A549 (cell line): ENCODE measurements at regions not wholly inside any gene's neighbourhood (a gene's known extent, or its start where the extent isn't known, plus 50 kb on each side); places are given as distances from the start of the nearest gene placed in this dataset.

Source experiments
- ATAC-seq, 2 experiments: fragments of 200-7000 bp in 1 of 2; fragments of >200 bp in 1 of 2; cut with Nextera tagmentation in 1 of 2; cut with Tn5 transposase in 1 of 2; 3 replicates each; pipeline versions ENCODE4 v1.8.0 to v1.9.1; 2018 to 2020; ENCODE audit warnings: mild to moderate bottlenecking in 1 of 2, moderate library complexity in 1 of 2
- CTCF ChIA-PET: fragments of 300-600 bp; sonication (Branson Sonifier 250); formaldehyde crosslinking; extraction: SDS; loops from one replicate; lab custom pipeline; 2021; ENCODE audit warnings: antibody characterized with exemption, inconsistent platforms; lab: Yijun Ruan, JAX
- POLR2A ChIA-PET: fragments of 350-600 bp; formaldehyde crosslinking; extraction: SDS; loops from one replicate; lab custom pipeline; 2021; ENCODE audit warnings: antibody characterized with exemption, inconsistent platforms; lab: Yijun Ruan, JAX
- DNase-seq, 2 experiments: peaks; one replicate each; pipeline versions ENCODE4 v3.0.0 to v3.0.0-alpha.2; 2011 to 2016; ENCODE audit warnings: low read depth in 1 of 2, low spot score in 1 of 2
- FAIRE-seq: peaks from 2 replicates; lab custom pipeline; 2011; peaks lifted over from hg19 to GRCh38; lab: Jason Lieb, UNC
- H3K27ac ChIP-seq, 2 experiments: fragments of >200 bp; sonication (Bioruptor Twin); formaldehyde crosslinking; 3 replicates each; pipeline ENCODE4 v1.5.1; 2016 to 2017
- H3K4me1 ChIP-seq: fragments of >200 bp; sonication (Bioruptor Twin); formaldehyde crosslinking; 3 replicates; pipeline ENCODE4 v1.6.1; 2016
- H3K4me2 ChIP-seq: fragments of >200 bp; sonication (Bioruptor Twin); formaldehyde crosslinking; 3 replicates; pipeline ENCODE4 v1.6.1; 2016
- H3K4me3 ChIP-seq: fragments of >200 bp; sonication (Bioruptor Twin); formaldehyde crosslinking; 3 replicates; pipeline ENCODE4 v1.5.1; 2016
- H3K9me3 ChIP-seq: fragments of >200 bp; sonication (Bioruptor Twin); formaldehyde crosslinking; 3 replicates; pipeline ENCODE4 v1.6.1; 2016
- BHLHE40 ChIP-seq: IDR thresholded peaks from 2 replicates; pipeline ENCODE4 v1.6.1; 2012; ENCODE audit warnings: low read depth, low read length, inconsistent platforms
- CBX2 ChIP-seq: fragments of 200-600 bp; sonication (generic); IDR thresholded peaks from 2 replicates; pipeline ENCODE4 v1.6.1; 2016; ENCODE audit warnings: low read depth, mild to moderate bottlenecking, borderline replicate concordance
- CEBPB ChIP-seq, 2 experiments: fragments of >200 bp in 1 of 2; sonication (Bioruptor Twin) in 1 of 2; formaldehyde crosslinking in 1 of 2; IDR thresholded peaks; 2 replicates each; pipeline ENCODE4 v1.6.1; 2012 to 2016
- EHMT2 ChIP-seq: fragments of 200-600 bp; sonication (generic); IDR thresholded peaks from 2 replicates; pipeline ENCODE4 v1.6.1; 2016; ENCODE audit warnings: antibody characterized with exemption, low read depth, mild to moderate bottlenecking, moderate library complexity
- EP300 ChIP-seq, 2 experiments: fragments of >200 bp; sonication (Bioruptor Twin); formaldehyde crosslinking; IDR thresholded peaks; 2 replicates in 1 of 2; 3 replicates in 1 of 2; pipeline ENCODE4 v1.6.1; 2016 to 2017
- ESRRA ChIP-seq: fragments of 150-350 bp; IDR thresholded peaks from 2 replicates; pipeline ENCODE4 v1.6.1; 2014; ENCODE audit warnings: mild to moderate bottlenecking, low read length, borderline replicate concordance
- FOSL2 ChIP-seq, 2 experiments: fragments of 450-650 bp in 1 of 2; fragments of >200 bp in 1 of 2; sonication (Bioruptor Twin) in 1 of 2; formaldehyde crosslinking; IDR thresholded peaks; 2 replicates each; pipeline versions ENCODE4 v1.5.0 to v1.6.1; 2016 to 2020; ENCODE audit warnings: mild to moderate bottlenecking in 1 of 2, moderate library complexity in 1 of 2
- FOXS1 ChIP-seq: fragments of 250-450 bp; sonication (Bioruptor Pico); IDR thresholded peaks from 2 replicates; pipeline ENCODE4 v1.5.0; 2020; ENCODE audit warnings: mild to moderate bottlenecking, moderate library complexity
- GATA3 ChIP-seq: IDR thresholded peaks from 2 replicates; pipeline ENCODE4 v1.6.1; 2012; ENCODE audit warnings: borderline replicate concordance
- HOXA7 ChIP-seq: fragments of 250-450 bp; sonication (Bioruptor Pico); IDR thresholded peaks from 2 replicates; pipeline ENCODE4 v1.5.0; 2020; ENCODE audit warnings: mild to moderate bottlenecking, moderate library complexity
- HOXB5 ChIP-seq: fragments of 250-450 bp; sonication (Bioruptor Pico); IDR thresholded peaks from 2 replicates; pipeline ENCODE4 v1.5.0; 2020; ENCODE audit warnings: mild to moderate bottlenecking, moderate library complexity
- JUN ChIP-seq, 2 experiments: fragments of >200 bp; sonication (Bioruptor Twin); formaldehyde crosslinking; IDR thresholded peaks; 2 replicates in 1 of 2; 3 replicates in 1 of 2; pipeline ENCODE4 v1.6.1; 2016 to 2017
- JUNB ChIP-seq: fragments of >200 bp; sonication (Bioruptor Twin); formaldehyde crosslinking; IDR thresholded peaks from 2 replicates; pipeline ENCODE4 v1.6.1; 2016
- KDM1A ChIP-seq: fragments of 200-600 bp; sonication (generic); IDR thresholded peaks from 2 replicates; pipeline ENCODE4 v1.6.1; 2016; ENCODE audit warnings: low read depth, mild to moderate bottlenecking
- MAFK ChIP-seq: fragments of 450-650 bp; IDR thresholded peaks from 2 replicates; pipeline ENCODE4 v1.6.1; 2014; ENCODE audit not compliant: partially characterized antibody
- MYC ChIP-seq: IDR thresholded peaks from 2 replicates; pipeline ENCODE4 v1.6.1; 2012; ENCODE audit warnings: mild to moderate bottlenecking, inconsistent platforms, low read length, improper control_type of control experiment, borderline replicate concordance
- NPAS2 ChIP-seq: fragments of 250-450 bp; sonication (Bioruptor Pico); IDR thresholded peaks from 2 replicates; pipeline ENCODE4 v1.8.0; 2022; ENCODE audit warnings: mild to moderate bottlenecking, moderate library complexity, borderline replicate concordance
- NR3C1 ChIP-seq: fragments of >200 bp; sonication (Bioruptor Twin); formaldehyde crosslinking; IDR thresholded peaks from 3 replicates; pipeline ENCODE4 v1.6.1; 2017
- PHF8 ChIP-seq: fragments of 200-600 bp; sonication (generic); IDR thresholded peaks from 2 replicates; pipeline ENCODE4 v1.6.1; 2016; ENCODE audit warnings: low read depth, mild to moderate bottlenecking, antibody characterized with exemption, moderate library complexity, borderline replicate concordance
- POLR2A ChIP-seq: IDR thresholded peaks from 2 replicates; pipeline ENCODE4 v1.6.1; 2012; ENCODE audit warnings: mild to moderate bottlenecking, low read length
- POLR2AphosphoS2 ChIP-seq: conservative IDR thresholded peaks from 2 replicates; pipeline ENCODE4 v1.6.1; 2012; ENCODE audit warnings: low read length, improper control_type of control experiment, inconsistent platforms
- RFX5 ChIP-seq: fragments of 450-650 bp; IDR thresholded peaks from 2 replicates; pipeline ENCODE4 v1.7.1; 2014; ENCODE audit warnings: antibody characterized with exemption, mild to moderate bottlenecking, moderate library complexity
- RNF2 ChIP-seq: fragments of 200-600 bp; sonication (generic); IDR thresholded peaks from 2 replicates; pipeline ENCODE4 v1.6.1; 2016; ENCODE audit warnings: low read depth, mild to moderate bottlenecking, antibody characterized with exemption, moderate library complexity, borderline replicate concordance
- TFCP2L1 ChIP-seq: fragments of 250-450 bp; sonication (Bioruptor Pico); IDR thresholded peaks from 2 replicates; pipeline ENCODE4 v1.5.0; 2021; ENCODE audit warnings: mild to moderate bottlenecking
- ZC3H11A ChIP-seq: fragments of 450-650 bp; IDR thresholded peaks from 2 replicates; pipeline ENCODE4 v1.6.1; 2014; ENCODE audit warnings: antibody characterized with exemption, mild to moderate bottlenecking
- ZFP36 ChIP-seq: fragments of 450-650 bp; IDR thresholded peaks from 2 replicates; pipeline ENCODE4 v1.6.1; 2014; ENCODE audit warnings: borderline replicate concordance; ENCODE audit not compliant: partially characterized antibody
- ZSCAN20 ChIP-seq: fragments of 250-450 bp; sonication (Bioruptor Pico); IDR thresholded peaks from 2 replicates; pipeline ENCODE4 v1.8.0; 2022; ENCODE audit warnings: mild to moderate bottlenecking, moderate library complexity
- WGBS: methylation state at CpG from one replicate; pipeline ENCODE4 v1.1.6; 2017; ENCODE audit errors: missing lambda C conversion rate; 5-methylcytosine and 5-hydroxymethylcytosine counted together
- TF ChIP-seq, protein P1 (sequence below): IDR thresholded peaks from 2 replicates; pipeline ENCODE4 v1.6.1; 2012
- TF ChIP-seq, protein P2 (sequence below): fragments of >200 bp; sonication (Bioruptor Twin); formaldehyde crosslinking; IDR thresholded peaks from 3 replicates; pipeline ENCODE4 v1.5.1; 2016
- TF ChIP-seq, protein P3 (sequence below): fragments of 450-650 bp; IDR thresholded peaks from 2 replicates; pipeline ENCODE4 v1.6.1; 2014; ENCODE audit warnings: antibody characterized with exemption
- TF ChIP-seq, protein P4 (sequence below): IDR thresholded peaks from 2 replicates; pipeline ENCODE4 v1.6.1; 2012

DNA sequence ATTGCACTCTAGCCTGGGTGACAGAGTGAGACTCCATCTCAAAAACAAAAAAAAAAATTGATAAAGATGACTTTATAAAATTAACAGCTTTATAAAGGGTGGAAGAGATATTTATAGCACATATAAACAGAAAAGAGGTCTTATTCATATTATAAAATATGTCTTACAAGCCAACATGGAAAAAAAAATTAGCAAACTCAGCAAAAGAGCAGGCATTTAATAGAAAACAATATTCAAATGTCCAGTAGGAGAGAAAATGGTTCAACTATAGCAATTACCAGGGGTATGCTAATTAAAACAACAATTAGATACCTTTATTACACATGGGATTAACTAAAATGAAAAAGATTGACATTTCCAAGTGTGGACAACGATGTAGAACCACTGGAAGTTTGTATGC, 929.1 kb downstream of the REEP3 start:
- Histone ChIP-seq H3K4me3 (no peak overlapping the region), H3K4me2 (no peak overlapping the region), H3K9me3 (no peaks in the 10 kb centered on the region), H3K27ac (no peak overlapping the region), H3K4me1 (no peaks in the 10 kb centered on the region)
- TF ChIP-seq MAFK (peak; percentile 73), RNF2 (no peak), RFX5 (no peak), HOXA7 (CRISPR knock-in tag) (no peak), CBX2 (no peak)
- TF ChIP-seq, protein P1, sequence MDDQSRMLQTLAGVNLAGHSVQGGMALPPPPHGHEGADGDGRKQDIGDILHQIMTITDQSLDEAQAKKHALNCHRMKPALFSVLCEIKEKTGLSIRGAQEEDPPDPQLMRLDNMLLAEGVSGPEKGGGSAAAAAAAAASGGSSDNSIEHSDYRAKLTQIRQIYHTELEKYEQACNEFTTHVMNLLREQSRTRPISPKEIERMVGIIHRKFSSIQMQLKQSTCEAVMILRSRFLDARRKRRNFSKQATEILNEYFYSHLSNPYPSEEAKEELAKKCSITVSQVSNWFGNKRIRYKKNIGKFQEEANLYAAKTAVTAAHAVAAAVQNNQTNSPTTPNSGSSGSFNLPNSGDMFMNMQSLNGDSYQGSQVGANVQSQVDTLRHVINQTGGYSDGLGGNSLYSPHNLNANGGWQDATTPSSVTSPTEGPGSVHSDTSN: no peak
- TF ChIP-seq, protein P2, sequence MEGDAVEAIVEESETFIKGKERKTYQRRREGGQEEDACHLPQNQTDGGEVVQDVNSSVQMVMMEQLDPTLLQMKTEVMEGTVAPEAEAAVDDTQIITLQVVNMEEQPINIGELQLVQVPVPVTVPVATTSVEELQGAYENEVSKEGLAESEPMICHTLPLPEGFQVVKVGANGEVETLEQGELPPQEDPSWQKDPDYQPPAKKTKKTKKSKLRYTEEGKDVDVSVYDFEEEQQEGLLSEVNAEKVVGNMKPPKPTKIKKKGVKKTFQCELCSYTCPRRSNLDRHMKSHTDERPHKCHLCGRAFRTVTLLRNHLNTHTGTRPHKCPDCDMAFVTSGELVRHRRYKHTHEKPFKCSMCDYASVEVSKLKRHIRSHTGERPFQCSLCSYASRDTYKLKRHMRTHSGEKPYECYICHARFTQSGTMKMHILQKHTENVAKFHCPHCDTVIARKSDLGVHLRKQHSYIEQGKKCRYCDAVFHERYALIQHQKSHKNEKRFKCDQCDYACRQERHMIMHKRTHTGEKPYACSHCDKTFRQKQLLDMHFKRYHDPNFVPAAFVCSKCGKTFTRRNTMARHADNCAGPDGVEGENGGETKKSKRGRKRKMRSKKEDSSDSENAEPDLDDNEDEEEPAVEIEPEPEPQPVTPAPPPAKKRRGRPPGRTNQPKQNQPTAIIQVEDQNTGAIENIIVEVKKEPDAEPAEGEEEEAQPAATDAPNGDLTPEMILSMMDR: no peak
- TF ChIP-seq, protein P3, sequence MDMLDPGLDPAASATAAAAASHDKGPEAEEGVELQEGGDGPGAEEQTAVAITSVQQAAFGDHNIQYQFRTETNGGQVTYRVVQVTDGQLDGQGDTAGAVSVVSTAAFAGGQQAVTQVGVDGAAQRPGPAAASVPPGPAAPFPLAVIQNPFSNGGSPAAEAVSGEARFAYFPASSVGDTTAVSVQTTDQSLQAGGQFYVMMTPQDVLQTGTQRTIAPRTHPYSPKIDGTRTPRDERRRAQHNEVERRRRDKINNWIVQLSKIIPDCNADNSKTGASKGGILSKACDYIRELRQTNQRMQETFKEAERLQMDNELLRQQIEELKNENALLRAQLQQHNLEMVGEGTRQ: no peak
- 3% methylated on average over 1 of the region's 1 CpG for WGBS
- no peak for FAIRE-seq
- CTCF ChIA-PET: no interaction called here
- no peak for DNase-seq
- POLR2A ChIA-PET: no interaction called here
- no peak for ATAC-seq

DNA sequence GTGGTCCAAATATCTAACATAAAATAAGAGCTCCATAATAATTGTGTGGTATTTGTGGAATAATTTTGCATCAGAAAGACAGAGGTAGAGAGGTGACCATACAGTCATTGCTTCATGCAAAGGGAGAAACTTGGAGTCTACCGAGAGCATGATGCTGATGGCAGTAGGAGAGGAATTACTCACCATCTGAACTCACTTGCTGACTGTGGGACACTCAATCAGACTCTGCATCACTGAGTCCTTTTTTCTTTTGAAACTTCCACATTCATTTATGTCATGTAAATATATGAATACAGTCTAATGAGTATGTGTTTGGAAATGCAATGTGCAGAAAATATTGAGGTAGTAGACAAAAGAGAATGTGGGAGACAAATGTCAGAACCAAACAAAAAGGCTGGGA, 933.8 kb downstream of the REEP3 start:
- DNase-seq: no peak
- TF ChIP-seq, protein P1: no peak
- TF ChIP-seq FOXS1 (CRISPR knock-in tag) (no peak), HOXB5 (CRISPR knock-in tag) (no peak), JUNB (no peak), HOXA7 (CRISPR knock-in tag) (no peak), JUN (IDR thresholded peaks at IDR 0.05) (no peak), ZC3H11A (no peak), TFCP2L1 (CRISPR knock-in tag) (no peak), POLR2AphosphoS2 (no peak)
- TF ChIP-seq, all 56 proteins: peak for 0
- no peak overlapping the region for H3K4me2 ChIP-seq
- CTCF ChIA-PET: interaction anchor here (0.7 kb wide), 1 partner anchor 53 kb away, joined by 5 read pairs; no protein-coding TSS in a partner anchor
- no peak overlapping the region for H3K27ac ChIP-seq
- no peak for FAIRE-seq
- no peaks in the 10 kb centered on the region for H3K9me3 ChIP-seq
- POLR2A ChIA-PET: no interaction called here
- ATAC-seq: no peak
- no peak overlapping the region for H3K4me3 ChIP-seq
- no peaks in the 10 kb centered on the region for H3K4me1 ChIP-seq
- WGBS: 0% methylated on average over 1 of the region's 1 CpG

- H3K4me1 ChIP-seq: no peaks in the 10 kb centered on the region
- FAIRE-seq (no peak), DNase-seq (no peak), ATAC-seq (no peak)
- no peak overlapping the region for H3K27ac ChIP-seq
- H3K9me3 ChIP-seq: no peaks in the 10 kb centered on the region
- no peak overlapping the region for H3K4me2 ChIP-seq
- CTCF ChIA-PET: no interaction called here
- POLR2A ChIA-PET: no interaction called here
- no peak overlapping the region for H3K4me3 ChIP-seq
- TF ChIP-seq TFCP2L1 (CRISPR knock-in tag) (no peak), ZSCAN20 (CRISPR knock-in tag) (no peak), FOXS1 (CRISPR knock-in tag) (no peak), RNF2 (no peak), PHF8 (no peak), FOSL2 (IDR thresholded peaks at IDR 0.05) (no peak), FOSL2 (CRISPR knock-in tag; IDR thresholded peaks at IDR 0.05) (no peak), ESRRA (no peak), CEBPB (IDR thresholded peaks at IDR 0.05) (no peak), POLR2A (no peak), BHLHE40 (no peak), GATA3 (no peak), EHMT2 (no peak), MYC (no peak), ZFP36 (no peak), EP300 (IDR thresholded peaks at IDR 0.05) (no peak), NR3C1 (no peak), KDM1A (no peak), NPAS2 (CRISPR knock-in tag) (no peak)
- TF ChIP-seq, protein P3: no peak
- TF ChIP-seq, protein P4, sequence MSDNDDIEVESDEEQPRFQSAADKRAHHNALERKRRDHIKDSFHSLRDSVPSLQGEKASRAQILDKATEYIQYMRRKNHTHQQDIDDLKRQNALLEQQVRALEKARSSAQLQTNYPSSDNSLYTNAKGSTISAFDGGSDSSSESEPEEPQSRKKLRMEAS: no peak
- WGBS: 0% methylated on average over 1 of the region's 1 CpG
These were observed 937.1 kb downstream of the REEP3 start for GRCh38 chr10:64458306-64458705.
